Lower leg skin (tissue), 4 donors: ENCODE measurements at regions not wholly inside any gene's neighbourhood (a gene's known extent, or its start where the extent isn't known, plus 50 kb on each side); places are given as distances from the start of the nearest gene placed in this dataset.

Experiments used
- DNase-seq, 2 donors: peaks; one replicate each; pipeline ENCODE4 v3.0.0-alpha.2; 2019; ENCODE audit warnings: low spot score in 2 of 2
- H3K4me3 ChIP-seq: fragments of 200-600 bp; sonication (generic); 2 replicates; pipeline ENCODE4 v1.5.1; 2017; ENCODE audit warnings: mild to moderate bottlenecking, low read depth; ENCODE audit not compliant: poor library complexity, severe bottlenecking
- CTCF ChIP-seq, 3 donors: fragments of 450-650 bp; IDR thresholded peaks; one replicate each; pipeline ENCODE4 v1.5.1; 2016; ENCODE audit warnings: antibody characterized with exemption in 3 of 3, mild to moderate bottlenecking in 3 of 3, moderate library complexity in 2 of 3
- POLR2A ChIP-seq, 2 donors: fragments of 450-650 bp; IDR thresholded peaks; one replicate each; pipeline ENCODE4 v1.6.1; 2016 to 2017; ENCODE audit warnings: antibody characterized with exemption in 2 of 2, mild to moderate bottlenecking in 1 of 2, moderate library complexity in 1 of 2
- WGBS, 2 donors: methylation state at CpG; one replicate each; pipeline ENCODE4 v1.1.5; 2018; 5-methylcytosine and 5-hydroxymethylcytosine counted together
- intact Hi-C: fragments of 100-400 bp; cut with DNase I; formaldehyde crosslinking; loops from one replicate; pipeline ENCODE4 v1.15.0; 2023; ENCODE audit warnings: low total_unique reads

GRCh38 chr1:239539812-239540211 lies 153.4 kb downstream of the CHRM3 start:
- no peak for DNase-seq
- intact Hi-C loops: loop anchor here (2.0 kb wide), 1 partner anchor 21 kb away; no protein-coding TSS in a partner anchor
- H3K4me3 ChIP-seq: no peak overlapping the region
- WGBS, 2 donors: 63 to 76% methylated on average over 4 of the region's 4 CpGs
- TF ChIP-seq POLR2A (IDR thresholded peaks at IDR 0.05) (no peak), CTCF (IDR thresholded peaks at IDR 0.05) (no peak)

DNA sequence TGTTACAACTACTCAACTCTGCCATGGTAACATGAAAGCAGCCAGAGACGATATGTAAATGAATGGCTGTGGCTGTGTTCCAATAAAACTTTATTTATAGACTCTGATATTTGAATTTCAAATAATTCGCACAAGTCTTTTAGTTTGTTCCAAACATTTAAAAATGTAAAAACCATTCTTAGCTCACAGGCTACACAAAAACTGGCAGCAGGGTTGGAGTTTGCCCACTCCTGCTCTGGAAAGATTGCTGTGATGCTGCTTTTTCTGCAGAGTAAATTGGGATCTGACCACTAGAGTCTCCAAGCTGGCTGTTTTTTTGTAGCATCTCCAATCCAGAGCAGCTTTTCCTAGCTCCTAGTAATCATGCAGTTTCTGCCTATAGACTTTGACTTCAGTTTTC lies 157.5 kb downstream of the CHRM3 start:
- TF ChIP-seq POLR2A (IDR thresholded peaks at IDR 0.05) (no peak), CTCF (IDR thresholded peaks at IDR 0.05) (no peak)
- intact Hi-C loops: no loop called here
- 86 to 87% methylated on average over 2 of the region's 2 CpGs for WGBS, 2 donors
- no peak for DNase-seq
- H3K4me3 ChIP-seq: no peak overlapping the region

DNA sequence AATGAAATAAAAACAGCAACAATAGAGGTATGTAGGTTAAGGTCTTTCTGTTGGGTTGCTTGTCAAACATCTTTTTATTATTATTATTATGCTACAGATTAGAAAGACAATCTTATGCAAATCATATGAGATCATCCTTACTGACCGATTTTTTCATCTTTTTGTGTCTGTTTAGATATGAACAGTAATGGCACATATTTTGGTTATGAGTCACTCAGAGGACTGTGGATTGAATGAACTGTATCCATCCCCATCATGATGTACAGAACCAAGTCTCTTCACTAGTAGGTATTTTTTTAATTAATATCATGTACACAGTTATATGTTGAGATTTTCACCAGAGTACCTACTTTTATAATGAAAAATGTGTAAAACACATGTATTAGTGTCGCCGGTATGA lies 159.1 kb downstream of the CHRM3 start:
- intact Hi-C loops: no loop called here
- TF ChIP-seq CTCF (IDR thresholded peaks at IDR 0.05) (no peak), POLR2A (IDR thresholded peaks at IDR 0.05) (no peak)
- DNase-seq: no peak
- H3K4me3 ChIP-seq: no peak overlapping the region
- WGBS, 2 donors: 91 to 92% methylated on average over 3 of the region's 3 CpGs

GRCh38 chr1:239547987-239548386 lies 161.6 kb downstream of the CHRM3 start:
- intact Hi-C loops: no loop called here
- no peak for DNase-seq
- TF ChIP-seq POLR2A (IDR thresholded peaks at IDR 0.05): no peak
- no peak for TF ChIP-seq CTCF (IDR thresholded peaks at IDR 0.05)
- 79 to 81% methylated on average over 2 of the region's 2 CpGs for WGBS, 2 donors
- H3K4me3 ChIP-seq: no peak overlapping the region

GRCh38 chr1:239550178-239550577 lies 163.8 kb downstream of the CHRM3 start:
- DNase-seq: no peak
- intact Hi-C loops: loop anchor here (5.0 kb wide), 1 partner anchor 263 kb away; no protein-coding TSS in a partner anchor
- WGBS, 2 donors: 54% methylated on average over 2 of the region's 2 CpGs

More at GRCh38 chr1:239550178-239550577, 163.8 kb downstream of the CHRM3 start:
- TF ChIP-seq CTCF (IDR thresholded peaks at IDR 0.05) (no peak), POLR2A (IDR thresholded peaks at IDR 0.05) (no peak)
- no peak overlapping the region for H3K4me3 ChIP-seq
